Central memory CD4-positive, alpha-beta T cell (primary cell): ENCODE measurements at regions not wholly inside any gene's neighbourhood (a gene's known extent, or its start where the extent isn't known, plus 50 kb on each side); places are given as distances from the start of the nearest gene placed in this dataset.

Source experiments
- DNase-seq: peaks from one replicate; pipeline ENCODE4 v3.0.0; 2022

DNA sequence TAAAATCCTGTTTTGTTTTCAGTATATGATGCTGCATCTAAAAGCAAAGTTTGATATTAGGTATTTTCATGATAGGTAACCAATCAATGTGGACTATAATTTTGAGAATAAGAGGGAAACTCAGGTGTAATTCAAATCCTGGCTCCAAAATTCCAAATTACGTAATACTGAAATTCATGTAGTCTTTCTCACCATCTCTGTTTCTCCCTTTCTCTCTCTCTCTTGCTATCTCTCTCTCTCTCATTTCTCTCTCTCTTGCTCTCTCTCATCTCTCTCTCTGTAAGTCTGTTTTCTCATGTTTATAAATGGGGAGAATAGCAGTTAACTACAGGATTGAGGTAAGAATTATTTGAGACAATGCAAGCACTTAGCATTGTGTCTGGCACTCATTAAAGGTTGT is 401.1 kb upstream of the TLE4 start:
- no peak for DNase-seq

DNA sequence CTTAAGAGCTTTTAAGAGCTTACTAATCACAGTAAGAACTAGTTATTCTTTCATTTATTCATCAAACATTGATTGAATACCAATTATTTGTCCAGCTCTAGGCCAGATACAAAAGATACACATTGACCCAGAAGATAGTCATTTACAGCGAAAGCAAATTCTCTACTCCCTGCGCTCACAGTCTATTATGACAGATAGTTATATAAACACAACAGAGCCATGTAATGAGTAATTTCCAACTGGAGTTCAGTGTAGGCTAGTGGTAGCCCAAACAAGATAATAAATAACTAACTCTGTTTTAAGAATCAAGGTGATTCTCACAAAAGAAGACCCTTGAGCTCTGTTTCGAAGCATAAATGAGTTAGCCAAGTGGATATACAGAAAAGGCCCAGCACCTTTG is 397.8 kb upstream of the TLE4 start:
- no peak for DNase-seq

DNA sequence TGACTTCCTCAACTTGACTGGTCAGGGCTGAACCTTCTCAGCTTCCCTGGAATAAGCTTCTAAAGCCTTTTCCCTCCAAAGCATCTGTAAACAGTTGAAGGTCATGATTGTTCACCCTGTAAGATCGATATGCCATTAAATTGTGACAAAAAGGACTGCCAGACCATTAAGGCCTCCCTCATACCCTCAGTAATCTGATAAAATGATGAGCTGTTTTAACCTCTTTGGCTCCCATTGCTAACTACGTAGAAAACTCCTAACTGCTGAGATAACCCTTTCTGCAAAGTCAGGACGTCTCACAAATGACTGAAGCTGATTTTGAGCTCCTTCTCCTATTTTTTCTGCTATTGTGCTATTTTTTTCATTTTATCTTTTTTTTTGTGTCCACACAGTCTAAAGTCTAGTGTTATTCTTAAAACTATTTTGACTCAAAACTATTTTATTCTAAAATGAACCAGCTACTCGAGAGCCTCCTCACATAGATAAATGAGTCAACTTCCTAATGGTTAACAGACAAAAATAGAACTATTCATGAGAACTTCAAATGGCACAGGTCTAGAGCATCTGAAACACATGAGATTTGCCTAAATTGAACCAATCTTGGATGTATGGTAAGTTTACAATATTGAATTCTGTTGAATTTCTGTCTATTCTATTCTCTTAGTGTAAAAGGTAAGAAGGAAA is 395.6 kb upstream of the TLE4 start:
- no peak for DNase-seq

DNA sequence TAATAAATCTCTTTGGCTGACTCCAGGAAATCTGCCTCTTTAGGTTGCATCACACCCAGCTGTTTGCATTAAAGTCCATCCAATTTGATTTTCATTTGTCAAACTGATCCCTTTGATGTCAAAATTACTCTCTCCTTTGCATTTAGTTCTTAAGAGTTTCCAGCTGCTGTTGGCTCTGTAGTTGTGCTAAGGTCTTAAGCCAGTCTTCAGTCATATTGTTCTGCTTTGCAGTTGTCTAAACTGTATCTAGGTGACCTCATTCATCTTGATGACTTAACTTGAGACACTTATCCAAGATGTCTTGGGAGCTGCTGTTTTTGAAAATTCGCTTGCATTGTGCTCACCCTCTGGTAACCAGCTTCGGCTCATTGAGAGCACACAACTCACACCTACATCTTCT is 386.9 kb upstream of the TLE4 start:
- no peak for DNase-seq

DNA sequence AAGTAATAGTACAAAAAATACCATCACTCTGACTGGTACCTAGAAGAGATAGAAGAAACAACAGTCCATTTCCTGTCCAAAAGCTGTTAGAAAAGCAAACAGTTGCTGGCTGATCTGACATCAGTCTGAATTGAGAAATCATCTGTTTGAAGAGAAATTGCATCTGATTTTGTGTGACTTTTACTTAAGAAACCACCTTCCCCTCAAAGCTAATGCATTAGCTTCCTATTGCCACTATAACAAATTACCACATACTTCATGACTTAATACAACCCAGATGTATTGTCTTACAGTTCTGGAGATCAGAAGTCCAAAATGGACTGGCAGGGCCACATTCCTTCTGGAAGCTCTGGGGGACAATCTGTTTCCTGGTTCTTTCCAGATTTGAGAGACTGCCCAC is 385.9 kb upstream of the TLE4 start:
- DNase-seq, result no peak

DNA sequence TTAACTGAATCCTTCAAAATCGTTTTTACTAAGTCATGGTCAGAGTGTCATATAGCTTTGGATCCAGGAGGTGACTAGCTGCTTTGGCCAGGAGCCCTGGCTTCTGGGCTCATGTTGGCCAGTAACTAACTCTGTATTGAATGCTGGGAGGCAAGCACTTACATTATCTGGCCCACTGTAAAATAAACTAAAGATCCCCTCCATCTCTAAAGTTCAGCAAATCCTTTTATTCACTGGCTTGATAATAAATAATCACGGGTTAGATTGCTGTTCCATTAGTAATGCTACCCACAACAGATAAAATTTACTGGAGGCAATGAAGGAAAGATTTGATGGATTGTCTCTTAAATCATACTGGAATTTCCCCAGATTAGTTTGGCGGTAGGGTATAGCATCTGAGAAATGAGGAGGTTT is 382.2 kb upstream of the TLE4 start:
- DNase-seq, result no peak

DNA sequence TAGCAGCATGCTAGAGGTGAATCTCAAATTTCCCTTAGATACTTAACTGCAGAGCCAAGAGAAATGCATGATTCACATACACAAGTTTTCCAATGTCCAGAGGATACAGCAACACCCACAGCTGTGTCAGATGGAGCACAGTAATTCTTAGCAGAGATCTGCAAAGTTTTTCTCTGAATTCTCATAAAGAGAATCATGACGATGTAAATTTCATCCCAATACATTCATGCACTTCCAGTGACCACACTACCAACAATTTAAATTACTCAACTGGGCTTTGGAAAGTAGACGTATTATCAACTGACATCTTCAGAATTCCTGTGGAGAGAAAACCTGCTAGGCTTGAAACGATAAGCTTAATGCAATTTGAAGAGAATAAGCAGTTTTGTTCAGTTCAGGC is 378.8 kb upstream of the TLE4 start:
- DNase-seq, result no peak

DNA sequence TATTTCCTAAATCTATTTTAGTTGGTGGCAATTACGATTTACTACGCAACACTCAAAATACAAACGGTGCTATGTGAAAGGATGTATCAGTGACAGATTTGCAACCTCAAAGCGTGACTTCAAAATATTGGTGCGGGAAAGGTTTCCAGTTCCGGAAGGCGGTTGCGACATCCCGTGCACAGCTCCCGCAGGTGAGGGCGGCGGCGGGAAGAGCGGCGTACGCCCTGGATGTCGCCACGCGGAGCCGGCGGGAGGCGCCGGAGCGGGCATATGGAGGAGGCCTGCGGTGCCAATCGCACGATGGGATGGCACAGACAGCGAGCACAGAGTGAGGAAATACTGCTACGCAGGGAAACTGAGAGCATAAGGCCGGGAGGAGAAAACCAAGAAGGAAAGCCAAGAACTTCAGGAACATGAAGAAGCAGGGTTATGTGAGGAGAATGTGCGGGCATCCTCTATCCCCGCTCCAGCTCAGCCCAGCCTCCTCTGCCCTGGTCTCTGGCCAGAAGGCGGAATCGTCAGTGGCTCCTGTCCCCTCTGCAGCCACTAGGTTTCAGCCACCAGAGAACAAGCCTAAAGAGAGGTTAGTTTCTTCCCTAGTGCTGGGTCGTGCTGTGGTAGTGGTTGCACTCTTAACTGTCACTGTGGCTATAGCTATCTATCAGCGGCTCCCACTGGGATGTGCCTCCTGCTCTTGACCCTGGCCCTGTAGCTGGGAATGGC is 378.1 kb upstream of the TLE4 start:
- DNase-seq, result no peak

DNA sequence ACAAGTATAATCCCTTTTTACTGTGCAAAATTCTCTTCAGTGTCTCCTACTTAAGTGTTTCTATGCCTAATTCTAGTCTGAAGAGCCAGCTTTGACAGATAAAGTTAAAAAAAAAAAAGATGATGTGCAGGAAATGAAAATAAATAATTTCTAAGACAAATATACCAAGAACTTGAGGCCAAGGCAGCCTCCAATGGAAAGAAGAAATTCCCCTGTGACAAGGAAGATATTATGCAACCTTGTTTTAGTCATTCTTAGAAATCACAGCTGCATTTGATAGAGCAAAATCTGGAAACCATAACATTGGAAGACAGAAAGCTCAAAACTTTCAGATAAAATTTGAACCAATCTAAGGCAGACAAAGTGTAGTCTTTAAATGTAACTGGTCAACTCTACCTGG is 375.9 kb upstream of the TLE4 start:
- DNase-seq, result no peak

DNA sequence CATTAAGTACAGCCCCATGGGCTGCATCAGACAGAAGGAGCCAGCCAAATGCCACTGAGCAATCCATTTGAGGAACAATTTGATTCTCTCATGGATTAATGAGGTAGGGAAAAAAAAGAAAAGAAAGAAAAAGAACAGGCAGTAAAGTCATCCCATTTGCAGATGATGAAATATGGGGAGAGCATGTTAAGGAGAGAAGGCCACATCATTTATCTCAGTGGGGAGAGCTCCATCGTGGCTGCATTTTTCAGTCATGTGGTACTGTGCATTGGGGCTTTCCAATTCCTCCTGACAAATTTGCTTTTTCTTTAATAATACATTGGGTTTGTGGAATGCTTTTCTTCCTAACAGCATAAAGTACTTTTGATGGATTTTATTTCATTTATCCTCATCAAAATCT is 375.2 kb upstream of the TLE4 start:
- DNase-seq, result no peak

DNA sequence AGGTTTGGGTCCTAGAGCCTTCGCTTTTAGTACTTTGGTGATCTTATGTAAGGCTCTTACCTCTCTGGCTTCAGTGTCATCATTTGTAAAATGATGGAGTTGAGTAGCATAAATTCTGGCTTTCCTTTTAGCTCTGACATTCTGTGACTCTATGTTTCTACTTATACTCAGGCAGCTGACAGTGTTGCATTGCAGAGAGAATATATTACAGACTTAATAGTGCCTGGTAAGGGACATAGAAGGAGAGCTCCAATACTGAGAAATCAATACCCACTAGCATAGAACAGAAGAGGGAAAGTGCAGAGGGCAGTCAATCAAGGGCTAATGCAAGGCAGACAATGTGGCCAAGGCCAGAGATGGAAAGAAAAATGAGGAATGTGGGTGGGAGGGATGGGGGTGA is 371.4 kb upstream of the TLE4 start:
- DNase-seq, result no peak

DNA sequence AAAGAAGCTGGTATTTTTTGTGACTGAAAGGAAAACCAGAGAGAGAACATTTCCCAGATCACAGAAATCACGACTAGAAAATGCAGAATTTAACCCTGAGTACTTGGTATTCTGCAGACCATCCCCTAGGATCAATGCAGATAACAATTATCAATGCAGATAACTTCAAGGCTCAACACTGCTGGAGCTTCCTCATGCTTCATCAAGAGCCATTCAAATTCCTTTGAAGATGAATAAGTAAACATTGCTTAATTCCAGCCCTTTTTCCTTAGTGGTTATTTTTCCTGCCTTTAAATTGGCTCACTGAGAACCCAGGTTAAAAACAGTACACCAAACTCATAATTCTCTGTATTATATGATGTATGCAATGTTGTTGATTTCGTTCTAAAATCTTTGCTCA is 370.1 kb upstream of the TLE4 start:
- no peak for DNase-seq

DNA sequence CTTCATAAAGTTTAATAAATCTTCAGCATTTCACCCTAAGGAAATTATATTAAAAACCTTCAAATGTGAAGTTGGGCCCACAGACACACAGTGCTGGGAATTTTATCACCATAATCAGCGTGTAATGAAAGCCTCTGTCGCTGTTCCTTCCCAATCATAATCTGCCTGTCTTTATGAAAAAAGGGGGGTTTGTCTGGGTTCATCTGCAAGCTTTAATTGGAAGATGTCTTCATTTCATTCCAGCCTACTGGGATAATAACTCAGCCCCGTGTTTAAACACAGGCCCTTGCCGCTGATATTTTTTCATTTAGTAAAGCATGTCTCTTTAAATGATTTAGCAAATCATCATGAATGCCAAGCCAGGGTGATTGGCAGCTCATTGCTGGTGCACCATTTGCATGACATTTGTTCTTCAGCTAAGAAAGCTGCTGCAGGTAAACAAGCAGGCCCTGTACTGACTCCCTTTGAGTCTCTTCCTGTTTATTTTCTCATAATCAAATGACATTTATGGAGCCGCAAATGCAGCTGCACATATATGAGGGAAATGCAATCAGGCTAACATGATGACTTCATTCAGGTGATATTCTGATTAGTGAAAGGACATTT is 362.9 kb upstream of the TLE4 start:
- no peak for DNase-seq

DNA sequence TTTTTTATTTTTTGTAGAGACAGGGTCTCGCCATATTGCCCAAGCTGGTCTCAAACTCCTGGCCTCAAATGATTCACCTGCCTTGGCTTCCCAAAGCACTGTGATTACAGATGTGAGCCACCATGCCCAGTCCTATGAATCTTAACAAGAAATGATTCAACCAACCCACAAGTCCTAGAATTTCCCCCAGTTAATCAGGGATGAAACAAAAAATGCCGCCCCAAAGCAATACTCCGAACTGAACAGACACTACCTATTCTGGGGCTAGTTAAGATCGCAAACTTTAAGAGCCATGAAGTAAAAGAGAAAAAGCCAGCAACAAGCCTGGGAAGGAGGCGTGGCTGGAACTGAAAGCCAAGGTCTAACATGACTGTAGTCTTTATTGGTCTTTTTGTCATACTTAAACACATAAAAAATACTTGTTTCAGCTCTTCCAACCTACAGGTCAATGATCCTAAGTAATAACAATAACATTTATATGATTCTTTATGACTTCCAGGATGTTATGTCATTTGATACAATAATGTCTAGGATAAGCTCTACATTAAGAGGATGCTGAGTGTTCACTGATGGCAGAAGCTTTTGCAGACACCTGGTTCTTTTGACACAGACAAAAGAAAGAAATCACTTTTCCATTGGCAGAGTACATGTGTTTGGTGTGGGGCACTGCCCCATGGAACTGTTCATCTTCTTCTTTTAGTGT is 361.1 kb upstream of the TLE4 start:
- no peak for DNase-seq

DNA sequence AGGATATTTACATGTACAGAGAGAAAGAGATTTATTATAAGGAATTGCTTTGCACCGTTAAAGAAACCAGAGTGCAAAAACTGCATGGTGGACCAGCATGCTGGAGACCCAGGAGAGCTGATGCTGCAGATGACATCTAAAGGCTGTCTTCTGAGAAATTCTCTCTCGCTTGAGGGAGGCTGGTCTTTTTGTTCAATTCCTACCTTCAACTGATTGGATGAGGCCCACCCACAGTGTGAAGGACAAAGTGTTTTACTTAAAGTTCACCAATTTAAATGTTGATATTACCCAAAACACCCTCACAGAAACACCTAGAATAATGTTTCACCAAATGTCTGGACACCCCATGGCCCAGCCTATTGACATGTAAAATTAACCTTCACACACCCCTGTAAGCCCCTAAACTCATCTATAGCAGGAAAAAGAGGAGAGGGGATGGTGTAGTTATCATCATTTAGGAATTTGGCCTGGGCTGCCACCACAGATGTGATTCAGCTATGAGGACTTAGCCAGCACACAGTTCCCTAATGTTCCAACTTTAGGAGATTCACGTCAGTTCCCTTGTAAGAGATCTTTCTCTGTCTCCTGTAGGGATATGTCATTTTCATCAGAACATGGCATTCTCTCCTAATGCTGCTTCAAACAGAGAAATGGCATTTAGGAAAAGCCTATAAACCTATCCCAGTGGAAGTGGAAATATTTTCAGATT is 358.2 kb upstream of the TLE4 start:
- no peak for DNase-seq

DNA sequence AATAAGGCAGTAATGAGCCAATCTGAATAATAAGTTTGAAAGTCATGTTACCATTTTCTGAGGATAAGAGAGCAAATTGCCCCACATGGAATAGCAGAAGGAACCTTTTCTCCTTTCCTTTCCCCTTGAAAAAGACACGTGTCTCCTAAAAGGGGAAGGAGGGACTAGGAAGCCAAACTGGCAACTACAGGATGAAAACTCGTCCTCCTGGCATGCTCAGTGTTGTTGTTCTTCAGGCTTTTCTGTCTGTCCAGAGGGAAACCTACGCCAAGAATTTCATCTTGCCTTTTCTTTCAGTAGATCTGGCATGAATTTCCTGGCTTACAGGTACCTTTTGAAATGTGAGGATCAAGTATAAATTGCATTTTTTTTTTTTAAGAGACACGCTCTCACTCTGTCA is 355.9 kb upstream of the TLE4 start:
- DNase-seq, result no peak

DNA sequence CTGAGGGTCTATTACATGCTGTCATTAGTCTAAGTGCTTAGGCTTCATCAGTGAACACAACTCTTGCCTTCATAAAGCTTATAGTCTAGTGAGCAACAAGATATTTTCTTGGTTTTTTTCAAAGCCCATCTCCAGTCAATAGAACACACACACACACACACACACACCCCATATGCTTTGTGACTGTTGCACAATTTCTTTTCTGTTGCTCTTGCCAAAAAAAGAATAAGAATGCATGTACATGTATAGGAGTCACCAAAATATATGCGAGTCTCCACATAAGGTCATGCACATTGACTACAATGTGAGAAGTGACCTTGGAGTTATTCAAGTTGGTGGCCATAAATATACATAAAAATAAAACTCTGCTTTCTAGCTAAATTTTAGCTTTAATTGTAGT is 351.5 kb upstream of the TLE4 start:
- DNase-seq, result no peak

DNA sequence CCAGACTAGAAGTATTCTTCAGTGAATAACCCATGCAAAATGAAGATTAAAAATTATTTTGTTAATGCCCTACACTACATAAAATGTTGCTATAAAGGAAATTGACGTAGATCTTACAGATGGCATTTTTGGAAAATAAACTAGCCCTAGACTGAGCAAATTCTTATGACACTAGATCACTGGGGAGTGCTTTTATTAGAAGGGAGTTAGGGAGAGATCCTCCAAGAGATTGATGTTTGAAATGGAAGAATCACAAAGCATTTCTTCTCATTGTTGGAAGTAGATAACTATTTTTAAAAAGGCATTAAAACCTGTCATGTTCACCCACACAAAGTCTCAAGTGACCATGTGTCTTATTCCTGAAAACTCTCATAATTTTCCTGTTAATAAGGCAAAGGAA is 351.1 kb upstream of the TLE4 start:
- DNase-seq, result no peak

DNA sequence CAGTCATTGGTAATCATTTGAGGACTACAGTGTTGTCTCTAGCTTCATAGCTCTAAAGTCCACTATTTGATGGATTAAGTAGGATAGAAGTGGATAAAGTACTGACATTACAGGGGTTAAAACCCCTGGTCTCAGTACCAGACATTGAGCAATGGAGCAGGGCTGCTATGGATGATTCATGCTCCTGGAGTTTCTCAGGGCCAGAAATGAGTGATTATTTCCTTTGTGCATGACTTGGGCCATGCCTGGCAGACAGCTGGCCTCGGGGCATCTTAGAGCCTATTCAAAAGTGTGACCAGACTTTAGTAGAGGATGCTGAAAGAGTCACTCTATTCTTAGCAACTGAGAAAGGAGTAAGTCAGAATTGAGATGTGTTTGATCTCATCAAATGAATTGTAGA is 350.7 kb upstream of the TLE4 start:
- no peak for DNase-seq

DNA sequence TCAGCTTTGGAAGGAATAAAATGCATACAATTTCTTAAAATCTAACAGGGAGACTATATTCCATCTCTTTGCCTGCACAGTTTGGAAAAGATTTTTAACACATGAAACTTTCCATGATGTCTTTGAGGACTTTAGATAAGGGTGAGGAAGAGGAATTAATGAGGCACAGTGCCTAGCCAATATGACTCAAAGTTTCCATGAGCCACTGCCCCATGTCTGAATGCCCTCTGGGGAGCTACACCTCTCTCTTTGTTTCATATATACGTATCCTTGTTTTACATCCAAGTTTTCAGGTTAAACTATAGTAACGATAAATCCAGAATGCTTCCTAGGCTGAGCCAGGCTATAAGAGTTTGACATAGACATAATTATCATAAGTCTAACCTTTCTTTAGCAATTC is 349.3 kb upstream of the TLE4 start:
- no peak for DNase-seq

DNA sequence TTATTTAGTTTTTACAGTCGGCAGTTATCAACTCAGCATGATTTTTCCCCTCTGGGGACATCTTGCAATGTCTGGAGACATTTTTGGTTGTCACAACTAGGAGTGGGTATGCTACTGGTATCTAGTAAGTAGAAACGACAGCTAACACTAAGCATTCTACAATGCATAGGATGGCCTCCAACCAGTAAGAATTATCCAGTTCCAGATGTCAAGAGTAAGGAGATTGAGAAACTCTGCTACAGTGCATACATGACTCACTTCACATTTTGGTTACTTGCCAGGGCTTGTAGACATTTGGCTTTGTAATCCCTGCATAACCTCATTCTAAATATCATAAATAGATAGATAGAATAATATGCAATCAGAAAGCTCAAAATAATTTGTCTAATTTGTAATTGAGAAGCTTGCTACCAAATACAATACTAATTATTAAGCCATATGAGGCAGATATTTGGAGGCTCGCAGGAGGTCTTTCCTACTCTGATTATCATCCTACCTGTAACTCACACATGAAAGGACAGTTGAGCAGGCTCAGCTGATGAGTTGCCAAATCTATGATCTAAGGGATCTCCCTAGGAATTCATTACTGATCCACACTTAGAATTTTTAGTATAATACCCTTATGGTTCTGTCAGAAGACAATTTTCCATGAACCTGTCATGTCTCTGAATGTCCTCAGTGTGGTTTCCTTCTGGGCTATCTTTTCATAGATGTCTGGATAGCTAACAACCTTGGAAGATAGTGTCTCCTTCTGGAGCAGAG is 346.9 kb upstream of the TLE4 start:
- no peak for DNase-seq

DNA sequence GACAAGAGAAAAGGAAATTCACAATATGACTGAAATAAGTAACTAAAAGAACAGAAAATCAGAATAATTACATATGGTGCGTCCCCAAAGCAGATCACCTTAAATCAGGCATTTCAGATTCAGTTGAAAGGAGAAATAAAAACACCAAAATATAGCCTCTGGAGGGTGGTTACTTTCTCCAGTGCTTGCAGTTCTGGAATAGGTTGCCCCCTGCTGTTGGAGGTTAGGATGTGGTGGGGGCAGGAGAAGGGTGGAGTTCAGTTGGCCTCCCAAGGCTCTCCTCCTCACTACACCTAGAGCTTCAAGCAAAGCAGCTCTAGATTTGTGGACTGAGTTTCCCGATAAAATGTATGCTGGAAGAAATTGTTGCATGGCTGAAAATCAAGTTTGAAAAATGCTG is 338.2 kb upstream of the TLE4 start:
- no peak for DNase-seq
